ENCODE measurements at regions not wholly inside any gene's neighbourhood (a gene's known extent, or its start where the extent isn't known, plus 50 kb on each side); places are given as distances from the start of the nearest gene placed in this dataset.

DNA sequence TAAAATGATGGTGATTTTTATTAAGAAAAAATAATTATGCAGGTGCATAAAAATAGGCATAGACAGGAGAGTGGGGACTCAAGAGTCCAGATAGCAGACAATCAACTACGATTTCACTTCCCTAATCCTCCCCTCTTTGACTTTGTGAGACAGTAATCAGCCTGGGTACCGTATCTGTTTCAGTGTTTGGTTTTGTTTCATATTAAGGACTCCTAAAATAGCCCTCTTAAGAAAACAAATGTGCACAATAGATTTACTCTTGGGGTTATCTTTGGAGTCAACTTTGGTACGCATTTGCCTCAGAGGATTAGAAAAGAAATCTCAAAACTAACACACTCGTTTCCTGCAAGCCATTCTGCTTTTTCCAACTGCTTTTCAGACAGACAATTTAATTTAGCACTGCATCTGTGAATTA is 96.3 kb downstream of the ZNF608 start:
- TF ChIP-seq POLR2AphosphoS5 (IDR thresholded peaks at IDR 0.05), result no peak
- Histone ChIP-seq H3K27ac (peak overlapping the region in 7 of 8 donors; percentile 73 to 83 (median 82)), H3K4me1 (peaks cover 32 to 92% (median 53%) of the 10 kb centered on the region in 6 donors), H3K9me3 (no peaks in the 10 kb centered on the region), H3K36me3 (peaks cover 0 to 14% (median 0%) of the 10 kb centered on the region in 6 donors), H3K27me3 (replicated peaks in 1 of 7) (peaks cover 0 to 81% (median 0%) of the 10 kb centered on the region in 7 donors), H3K4me3 (peak overlapping the region in 2 of 8 donors; percentile 12 to 41)
- WGBS, 5 donors, result 2 to 7% (median 4%) methylated on average over 4 of the region's 4 CpGs
- intact Hi-C loops (cut with DNase I; ENCODE audit: low total_unique reads), result no loop called here
- DNase-seq, result no peak

DNA sequence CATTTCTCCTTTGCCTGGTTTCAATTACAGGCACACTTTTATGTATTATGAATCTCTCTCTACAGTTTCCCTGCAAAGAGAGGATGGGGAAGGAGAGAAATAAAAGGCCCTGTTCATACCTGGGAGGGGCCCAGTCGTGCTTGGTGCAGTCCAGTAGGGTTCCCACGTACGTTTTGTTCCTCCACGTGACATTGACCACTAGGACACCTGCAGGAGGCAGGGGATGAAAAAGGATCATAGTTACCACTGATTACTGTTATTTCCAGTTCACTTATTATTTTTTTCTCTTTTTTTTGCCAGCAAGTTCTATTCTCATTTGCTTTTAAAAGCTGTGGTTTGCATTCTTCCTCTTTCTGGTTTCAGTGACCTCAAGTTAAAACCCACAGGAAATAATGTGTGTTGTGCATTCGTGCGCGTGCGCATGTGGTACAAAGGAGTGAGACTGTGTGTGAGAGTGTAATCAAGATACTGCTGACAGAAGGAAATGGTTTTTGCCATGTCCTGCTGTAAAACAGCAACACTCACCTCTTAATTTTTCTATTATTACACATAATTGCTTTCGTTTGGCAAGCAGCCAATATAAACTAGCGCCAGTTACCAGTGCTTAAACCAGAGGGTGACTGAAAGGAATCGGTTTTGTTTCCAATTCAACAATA is 96.8 kb downstream of the ZNF608 start:
- Histone ChIP-seq H3K36me3 (peaks cover 0 to 14% (median 0%) of the 10 kb centered on the region in 6 donors), H3K9me3 (no peaks in the 10 kb centered on the region), H3K27ac (peak overlapping the region in 7 of 8 donors; percentile 73 to 83 (median 82)), H3K4me3 (peak overlapping the region in 2 of 8 donors; percentile 12 to 41), H3K4me1 (peaks cover 32 to 92% (median 52%) of the 10 kb centered on the region in 6 donors), H3K27me3 (replicated peaks in 1 of 7) (peaks cover 0 to 76% (median 0%) of the 10 kb centered on the region in 7 donors)
- intact Hi-C loops (cut with DNase I; ENCODE audit: low total_unique reads), result no loop called here
- DNase-seq, result peak; percentile 95
- WGBS, 5 donors, result 1 to 9% (median 5%) methylated on average over 11 of the region's 11 CpGs
- TF ChIP-seq, protein P1, sequence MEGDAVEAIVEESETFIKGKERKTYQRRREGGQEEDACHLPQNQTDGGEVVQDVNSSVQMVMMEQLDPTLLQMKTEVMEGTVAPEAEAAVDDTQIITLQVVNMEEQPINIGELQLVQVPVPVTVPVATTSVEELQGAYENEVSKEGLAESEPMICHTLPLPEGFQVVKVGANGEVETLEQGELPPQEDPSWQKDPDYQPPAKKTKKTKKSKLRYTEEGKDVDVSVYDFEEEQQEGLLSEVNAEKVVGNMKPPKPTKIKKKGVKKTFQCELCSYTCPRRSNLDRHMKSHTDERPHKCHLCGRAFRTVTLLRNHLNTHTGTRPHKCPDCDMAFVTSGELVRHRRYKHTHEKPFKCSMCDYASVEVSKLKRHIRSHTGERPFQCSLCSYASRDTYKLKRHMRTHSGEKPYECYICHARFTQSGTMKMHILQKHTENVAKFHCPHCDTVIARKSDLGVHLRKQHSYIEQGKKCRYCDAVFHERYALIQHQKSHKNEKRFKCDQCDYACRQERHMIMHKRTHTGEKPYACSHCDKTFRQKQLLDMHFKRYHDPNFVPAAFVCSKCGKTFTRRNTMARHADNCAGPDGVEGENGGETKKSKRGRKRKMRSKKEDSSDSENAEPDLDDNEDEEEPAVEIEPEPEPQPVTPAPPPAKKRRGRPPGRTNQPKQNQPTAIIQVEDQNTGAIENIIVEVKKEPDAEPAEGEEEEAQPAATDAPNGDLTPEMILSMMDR (IDR thresholded peaks at IDR 0.05 in 8 of 11, conservative IDR thresholded peaks at IDR 0.05 in 3 of 11), result peak in 3 of 11 experiments; percentile 6 to 30 (median 20)
- TF ChIP-seq POLR2AphosphoS5 (IDR thresholded peaks at IDR 0.05) (peak in 1 of 3 donors; percentile 85), POLR2A (IDR thresholded peaks at IDR 0.05) (no peak)

DNA sequence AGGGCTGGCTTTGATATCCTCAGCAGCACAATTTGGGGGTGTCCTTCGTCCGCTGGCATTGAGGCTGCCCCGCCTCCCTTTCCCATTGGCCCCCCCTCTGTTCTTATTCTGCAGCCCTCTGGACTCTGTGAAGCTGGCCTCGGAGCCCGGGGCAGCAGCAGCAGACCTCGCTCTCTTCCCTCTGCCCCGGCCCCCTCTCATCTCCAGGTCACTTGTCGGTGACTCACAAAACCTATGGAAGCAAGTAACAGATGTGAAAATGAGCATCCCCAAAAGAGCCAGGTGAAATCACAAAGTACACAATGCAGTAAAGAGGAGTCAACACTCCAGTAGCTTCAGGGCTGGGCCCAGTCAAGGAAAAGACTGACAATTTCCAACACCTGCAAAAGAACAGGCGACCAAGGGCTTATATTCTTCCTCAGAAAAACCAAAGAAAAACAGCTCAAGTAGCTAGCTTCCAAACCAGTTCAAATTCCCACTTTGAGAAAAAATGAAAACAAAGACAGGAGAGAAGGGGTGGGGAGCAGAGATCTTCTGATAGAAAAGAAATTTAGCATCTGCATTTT is 97.5 kb downstream of the ZNF608 start:
- H3K36me3 ChIP-seq, result peaks cover 0 to 18% (median 0%) of the 10 kb centered on the region in 6 donors
- no peak for DNase-seq
- WGBS, 5 donors, result 74 to 92% (median 80%) methylated on average over 9 of the region's 9 CpGs
- TF ChIP-seq, protein P1 (IDR thresholded peaks at IDR 0.05 in 8 of 11, conservative IDR thresholded peaks at IDR 0.05 in 3 of 11), result no peak
- TF ChIP-seq POLR2A (IDR thresholded peaks at IDR 0.05) (no peak), POLR2AphosphoS5 (IDR thresholded peaks at IDR 0.05) (no peak)
- H3K4me3 ChIP-seq, result peak overlapping the region in 1 of 8 donors; percentile 41
- intact Hi-C loops (cut with DNase I; ENCODE audit: low total_unique reads), result no loop called here
- H3K27ac ChIP-seq, result peak overlapping the region in 7 of 8 donors; percentile 73 to 83 (median 82)
- no peaks in the 10 kb centered on the region for H3K9me3 ChIP-seq
- peaks cover 0 to 73% (median 0%) of the 10 kb centered on the region in 7 donors for H3K27me3 ChIP-seq (replicated peaks in 1 of 7)
- peaks cover 32 to 89% (median 52%) of the 10 kb centered on the region in 6 donors for H3K4me1 ChIP-seq

DNA sequence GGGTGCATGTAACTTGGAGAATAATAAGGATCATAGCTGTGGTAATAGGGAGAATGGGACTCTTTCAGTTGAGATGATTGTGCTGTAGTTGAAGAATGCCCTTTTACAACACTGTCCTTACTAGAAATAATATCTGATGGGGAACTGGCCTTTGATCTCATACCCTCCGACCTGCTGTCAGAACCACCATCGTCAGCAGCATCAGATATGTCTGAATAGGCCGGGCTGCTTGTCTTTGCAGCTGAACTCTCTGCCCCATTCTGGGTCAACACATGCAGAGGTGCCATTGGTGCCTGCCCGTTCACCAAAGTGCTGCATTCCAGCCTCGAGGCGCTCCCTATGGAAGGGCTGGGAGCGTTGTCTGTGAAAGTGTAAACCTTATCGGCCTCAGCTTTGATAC is 99.1 kb downstream of the ZNF608 start:
- intact Hi-C loops (cut with DNase I; ENCODE audit: low total_unique reads), result no loop called here
- peaks cover 0 to 71% (median 0%) of the 10 kb centered on the region in 7 donors for H3K27me3 ChIP-seq (replicated peaks in 1 of 7)
- 95 to 99% (median 96%) methylated on average over 8 of the region's 8 CpGs for WGBS, 5 donors
- no peak for DNase-seq
- peaks cover 32 to 78% (median 50%) of the 10 kb centered on the region in 6 donors for H3K4me1 ChIP-seq
- no peak overlapping the region for H3K27ac ChIP-seq
- no peaks in the 10 kb centered on the region for H3K9me3 ChIP-seq
- TF ChIP-seq POLR2AphosphoS5 (IDR thresholded peaks at IDR 0.05) (no peak), POLR2A (IDR thresholded peaks at IDR 0.05) (no peak)
- TF ChIP-seq, protein P1 (IDR thresholded peaks at IDR 0.05 in 8 of 11, conservative IDR thresholded peaks at IDR 0.05 in 3 of 11), result no peak
- peaks cover 0 to 28% (median 0%) of the 10 kb centered on the region in 6 donors for H3K36me3 ChIP-seq
- no peak overlapping the region for H3K4me3 ChIP-seq

Data from spleen (tissue), 11 donors.